Lower leg skin (tissue), 4 donors: ENCODE measurements at regions not wholly inside any gene's neighbourhood (a gene's known extent, or its start where the extent isn't known, plus 50 kb on each side); places are given as distances from the start of the nearest gene placed in this dataset.

ENCODE experiments used
- DNase-seq, 2 donors: peaks; one replicate each; pipeline ENCODE4 v3.0.0-alpha.2; 2019; ENCODE audit warnings: low spot score in 2 of 2
- H3K4me3 ChIP-seq: fragments of 200-600 bp; sonication (generic); 2 replicates; pipeline ENCODE4 v1.5.1; 2017; ENCODE audit warnings: mild to moderate bottlenecking, low read depth; ENCODE audit not compliant: poor library complexity, severe bottlenecking
- POLR2A ChIP-seq, 2 donors: fragments of 450-650 bp; IDR thresholded peaks; one replicate each; pipeline ENCODE4 v1.6.1; 2016 to 2017; ENCODE audit warnings: antibody characterized with exemption in 2 of 2, mild to moderate bottlenecking in 1 of 2, moderate library complexity in 1 of 2
- WGBS, 2 donors: methylation state at CpG; one replicate each; pipeline ENCODE4 v1.1.5; 2018; 5-methylcytosine and 5-hydroxymethylcytosine counted together
- intact Hi-C: fragments of 100-400 bp; cut with DNase I; formaldehyde crosslinking; loops from one replicate; pipeline ENCODE4 v1.15.0; 2023; ENCODE audit warnings: low total_unique reads
- TF ChIP-seq, protein P1 (sequence below), 3 donors: fragments of 450-650 bp; IDR thresholded peaks; one replicate each; pipeline ENCODE4 v1.5.1; 2016; ENCODE audit warnings: antibody characterized with exemption in 3 of 3, mild to moderate bottlenecking in 3 of 3, moderate library complexity in 2 of 3

GRCh38 chr10:24027107-24027506 is 181.8 kb upstream of the KIAA1217 start:
- intact Hi-C loops: no loop called here
- WGBS, 2 donors: 97 to 100% methylated on average over 1 of the region's 1 CpG
- TF ChIP-seq, protein P1, sequence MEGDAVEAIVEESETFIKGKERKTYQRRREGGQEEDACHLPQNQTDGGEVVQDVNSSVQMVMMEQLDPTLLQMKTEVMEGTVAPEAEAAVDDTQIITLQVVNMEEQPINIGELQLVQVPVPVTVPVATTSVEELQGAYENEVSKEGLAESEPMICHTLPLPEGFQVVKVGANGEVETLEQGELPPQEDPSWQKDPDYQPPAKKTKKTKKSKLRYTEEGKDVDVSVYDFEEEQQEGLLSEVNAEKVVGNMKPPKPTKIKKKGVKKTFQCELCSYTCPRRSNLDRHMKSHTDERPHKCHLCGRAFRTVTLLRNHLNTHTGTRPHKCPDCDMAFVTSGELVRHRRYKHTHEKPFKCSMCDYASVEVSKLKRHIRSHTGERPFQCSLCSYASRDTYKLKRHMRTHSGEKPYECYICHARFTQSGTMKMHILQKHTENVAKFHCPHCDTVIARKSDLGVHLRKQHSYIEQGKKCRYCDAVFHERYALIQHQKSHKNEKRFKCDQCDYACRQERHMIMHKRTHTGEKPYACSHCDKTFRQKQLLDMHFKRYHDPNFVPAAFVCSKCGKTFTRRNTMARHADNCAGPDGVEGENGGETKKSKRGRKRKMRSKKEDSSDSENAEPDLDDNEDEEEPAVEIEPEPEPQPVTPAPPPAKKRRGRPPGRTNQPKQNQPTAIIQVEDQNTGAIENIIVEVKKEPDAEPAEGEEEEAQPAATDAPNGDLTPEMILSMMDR (IDR thresholded peaks at IDR 0.05): no peak
- no peak for TF ChIP-seq POLR2A (IDR thresholded peaks at IDR 0.05)
- no peak for DNase-seq
- H3K4me3 ChIP-seq: no peak overlapping the region

- 54 to 69% methylated on average over 5 of the region's 5 CpGs for WGBS, 2 donors
- intact Hi-C loops: no loop called here
- no peak overlapping the region for H3K4me3 ChIP-seq
- DNase-seq: no peak
- TF ChIP-seq, protein P1 (IDR thresholded peaks at IDR 0.05): no peak
- no peak for TF ChIP-seq POLR2A (IDR thresholded peaks at IDR 0.05)
Measured at GRCh38 chr10:24034571-24034970, 174.4 kb upstream of the KIAA1217 start.

DNA sequence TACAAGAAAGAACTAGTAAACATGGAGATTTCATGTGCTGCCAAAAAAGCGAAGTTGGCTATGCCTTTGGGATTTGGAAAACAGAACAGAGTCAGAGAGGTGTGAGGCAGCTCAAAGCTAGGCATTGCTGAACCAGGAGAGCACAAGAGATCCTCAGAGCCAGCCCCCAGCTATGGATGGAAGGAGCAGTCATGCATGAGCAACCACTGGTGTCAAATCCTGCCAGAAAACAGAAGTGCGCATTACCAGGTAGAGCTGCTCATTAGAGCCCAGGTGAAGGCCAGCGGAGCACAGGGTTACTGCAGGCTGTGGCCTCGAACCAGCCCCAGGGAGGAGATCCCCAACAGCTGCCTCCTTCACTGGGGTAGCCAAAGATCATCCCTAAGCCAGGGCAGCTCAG is 173.2 kb upstream of the KIAA1217 start:
- intact Hi-C loops: no loop called here
- no peak overlapping the region for H3K4me3 ChIP-seq
- TF ChIP-seq, protein P1 (IDR thresholded peaks at IDR 0.05): no peak
- no peak for TF ChIP-seq POLR2A (IDR thresholded peaks at IDR 0.05)
- 91 to 94% methylated on average over 4 of the region's 4 CpGs for WGBS, 2 donors
- DNase-seq: no peak

GRCh38 chr10:24039315-24039714 is 169.6 kb upstream of the KIAA1217 start:
- no peak for DNase-seq
- 83 to 91% methylated on average over 5 of the region's 5 CpGs for WGBS, 2 donors
- H3K4me3 ChIP-seq: no peak overlapping the region
- intact Hi-C loops: no loop called here
- no peak for TF ChIP-seq POLR2A (IDR thresholded peaks at IDR 0.05)
- TF ChIP-seq, protein P1 (IDR thresholded peaks at IDR 0.05): no peak

DNA sequence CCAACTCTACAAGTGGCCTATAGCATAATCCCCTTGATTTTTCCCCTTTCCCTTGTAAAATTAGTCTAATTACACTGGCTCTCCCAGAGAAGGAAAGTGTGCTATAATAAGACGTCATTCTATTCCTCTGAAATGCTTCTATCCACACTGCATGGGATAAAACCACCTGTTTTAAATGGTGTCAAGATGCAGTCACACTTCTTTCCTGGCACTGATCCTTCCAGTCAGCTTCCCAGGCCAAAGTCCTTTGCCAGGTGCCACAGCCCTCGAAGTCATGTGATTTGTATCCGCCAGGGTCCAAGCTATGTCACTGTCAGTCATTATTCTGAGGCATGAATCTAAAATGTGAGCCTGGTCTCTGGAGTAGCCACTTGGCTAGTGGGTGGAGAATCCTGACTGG is 169.0 kb upstream of the KIAA1217 start:
- DNase-seq: no peak
- intact Hi-C loops: no loop called here
- no peak overlapping the region for H3K4me3 ChIP-seq
- WGBS, 2 donors: 95 to 96% methylated on average over 3 of the region's 3 CpGs
- TF ChIP-seq POLR2A (IDR thresholded peaks at IDR 0.05): no peak
- TF ChIP-seq, protein P1 (IDR thresholded peaks at IDR 0.05): no peak

DNA sequence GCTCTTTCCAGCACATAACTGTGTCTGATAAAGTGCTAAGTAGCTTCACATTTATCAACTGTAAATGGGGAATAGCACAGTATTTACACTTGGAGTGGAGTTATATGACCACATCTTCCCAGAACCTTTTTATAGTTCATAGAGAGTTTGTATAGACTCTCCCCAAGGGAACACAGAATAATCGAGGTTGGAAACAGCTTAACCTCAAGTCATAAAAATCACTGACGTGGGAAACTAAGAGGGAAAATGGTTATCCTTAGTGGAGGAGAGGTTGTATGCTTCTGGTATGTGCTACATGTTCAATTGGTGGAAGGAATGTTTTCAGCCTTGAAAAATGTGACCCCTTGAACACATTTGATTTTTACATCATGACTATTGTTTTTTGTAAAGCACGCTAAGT is 167.9 kb upstream of the KIAA1217 start:
- DNase-seq: no peak
- intact Hi-C loops: no loop called here
- TF ChIP-seq, protein P1 (IDR thresholded peaks at IDR 0.05): no peak
- TF ChIP-seq POLR2A (IDR thresholded peaks at IDR 0.05): no peak
- 60% methylated on average over 3 of the region's 3 CpGs for WGBS, 2 donors
- no peak overlapping the region for H3K4me3 ChIP-seq
